ENCODE measurements at regions not wholly inside any gene's neighbourhood (a gene's known extent, or its start where the extent isn't known, plus 50 kb on each side); places are given as distances from the start of the nearest gene placed in this dataset.

DNA sequence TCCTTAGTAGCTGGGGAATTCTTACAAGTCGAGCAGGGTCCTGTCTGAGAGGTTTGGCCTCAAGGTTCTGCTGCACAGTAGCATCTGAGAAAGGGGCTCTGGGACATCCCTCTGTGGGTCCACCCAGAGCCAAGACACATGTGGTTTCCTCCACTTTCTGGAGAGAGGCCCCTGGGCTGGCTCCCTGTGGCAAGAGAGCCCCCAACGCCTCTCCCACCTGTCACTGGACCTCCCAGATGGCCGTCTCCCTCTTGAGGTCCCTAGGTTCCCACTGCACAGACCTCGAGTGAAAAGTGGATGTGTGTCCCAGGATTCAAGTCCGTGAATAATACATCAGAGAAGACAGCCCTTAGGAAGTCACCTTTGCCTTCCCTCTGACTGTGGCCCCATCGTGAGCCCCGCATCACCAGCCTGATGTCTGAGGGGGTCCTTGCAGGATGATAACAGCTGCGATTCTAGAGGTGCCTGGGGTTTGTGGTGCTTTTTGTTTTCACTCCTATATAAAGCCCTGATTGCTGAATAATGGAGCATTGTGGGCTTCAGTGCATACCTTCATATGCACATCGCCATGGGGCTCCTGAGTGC, 319.0 kb downstream of the GLRX3 start:
- H3K9me3 ChIP-seq (ENCODE audit: low read depth, low read length) = no peaks in the 10 kb centered on the region
- H3K27me3 ChIP-seq (ENCODE audit: insufficient read depth, low read length) = no peaks in the 10 kb centered on the region
- H3K4me1 ChIP-seq (ENCODE audit: insufficient read depth, low read length) = no peaks in the 10 kb centered on the region
- H3K4me3 ChIP-seq (ENCODE audit: low read length) = no peak overlapping the region

DNA sequence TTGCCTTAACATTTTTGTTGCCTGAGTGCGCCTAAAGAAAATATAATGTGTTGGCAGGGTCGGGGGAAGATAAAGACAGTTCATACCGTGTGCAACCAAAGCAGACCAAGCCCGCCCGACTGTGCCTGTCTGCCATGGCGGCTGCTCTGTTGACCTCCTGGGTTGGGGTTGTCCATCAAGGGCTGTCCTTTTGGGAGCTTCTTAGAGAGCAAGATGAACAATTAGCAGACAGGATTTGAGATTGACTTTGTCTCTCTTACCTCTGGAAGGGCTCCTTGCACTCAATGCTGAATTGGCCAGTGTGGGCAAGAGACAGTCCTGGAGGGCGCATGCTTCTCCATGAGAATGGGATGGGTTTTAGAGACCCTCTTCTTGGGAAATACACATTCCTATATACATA, 319.6 kb downstream of the GLRX3 start:
- Histone ChIP-seq H3K9me3 (ENCODE audit: low read depth, low read length) (no peaks in the 10 kb centered on the region), H3K27me3 (ENCODE audit: insufficient read depth, low read length) (no peaks in the 10 kb centered on the region), H3K4me3 (ENCODE audit: low read length) (no peak overlapping the region), H3K4me1 (ENCODE audit: insufficient read depth, low read length) (no peaks in the 10 kb centered on the region)

- H3K9me3 ChIP-seq (ENCODE audit: low read depth, low read length) = no peaks in the 10 kb centered on the region
- H3K4me1 ChIP-seq (ENCODE audit: insufficient read depth, low read length) = no peaks in the 10 kb centered on the region
- H3K4me3 ChIP-seq (ENCODE audit: low read length) = no peak overlapping the region
- H3K27me3 ChIP-seq (ENCODE audit: insufficient read depth, low read length) = no peaks in the 10 kb centered on the region
Observed at GRCh38 chr10:130456616-130457015, 320.4 kb downstream of the GLRX3 start.

- no peaks in the 10 kb centered on the region for H3K9me3 ChIP-seq (ENCODE audit: low read depth, low read length)
- H3K27me3 ChIP-seq (ENCODE audit: insufficient read depth, low read length) = no peaks in the 10 kb centered on the region
- no peaks in the 10 kb centered on the region for H3K4me1 ChIP-seq (ENCODE audit: insufficient read depth, low read length)
- no peak overlapping the region for H3K4me3 ChIP-seq (ENCODE audit: low read length)
Observed at GRCh38 chr10:130458509-130458908, 322.3 kb downstream of the GLRX3 start.

GRCh38 chr10:130459011-130459410, 322.8 kb downstream of the GLRX3 start:
- Histone ChIP-seq H3K27me3 (ENCODE audit: insufficient read depth, low read length) (no peaks in the 10 kb centered on the region), H3K9me3 (ENCODE audit: low read depth, low read length) (no peaks in the 10 kb centered on the region), H3K4me1 (ENCODE audit: insufficient read depth, low read length) (no peaks in the 10 kb centered on the region), H3K4me3 (ENCODE audit: low read length) (no peak overlapping the region)

- H3K4me1 ChIP-seq (ENCODE audit: insufficient read depth, low read length) = no peaks in the 10 kb centered on the region
- no peaks in the 10 kb centered on the region for H3K27me3 ChIP-seq (ENCODE audit: insufficient read depth, low read length)
- no peak overlapping the region for H3K4me3 ChIP-seq (ENCODE audit: low read length)
- no peaks in the 10 kb centered on the region for H3K9me3 ChIP-seq (ENCODE audit: low read depth, low read length)
Observed at GRCh38 chr10:130459851-130460490, 323.8 kb downstream of the GLRX3 start.

GRCh38 chr10:130461631-130462030, 325.4 kb downstream of the GLRX3 start:
- no peaks in the 10 kb centered on the region for H3K9me3 ChIP-seq (ENCODE audit: low read depth, low read length)
- no peak overlapping the region for H3K4me3 ChIP-seq (ENCODE audit: low read length)
- H3K27me3 ChIP-seq (ENCODE audit: insufficient read depth, low read length) = no peaks in the 10 kb centered on the region
- no peaks in the 10 kb centered on the region for H3K4me1 ChIP-seq (ENCODE audit: insufficient read depth, low read length)

GRCh38 chr10:130463104-130463875, 327.1 kb downstream of the GLRX3 start:
- Histone ChIP-seq H3K4me1 (ENCODE audit: insufficient read depth, low read length) (no peaks in the 10 kb centered on the region), H3K4me3 (ENCODE audit: low read length) (no peak overlapping the region), H3K9me3 (ENCODE audit: low read depth, low read length) (no peaks in the 10 kb centered on the region), H3K27me3 (ENCODE audit: insufficient read depth, low read length) (no peaks in the 10 kb centered on the region)

DNA sequence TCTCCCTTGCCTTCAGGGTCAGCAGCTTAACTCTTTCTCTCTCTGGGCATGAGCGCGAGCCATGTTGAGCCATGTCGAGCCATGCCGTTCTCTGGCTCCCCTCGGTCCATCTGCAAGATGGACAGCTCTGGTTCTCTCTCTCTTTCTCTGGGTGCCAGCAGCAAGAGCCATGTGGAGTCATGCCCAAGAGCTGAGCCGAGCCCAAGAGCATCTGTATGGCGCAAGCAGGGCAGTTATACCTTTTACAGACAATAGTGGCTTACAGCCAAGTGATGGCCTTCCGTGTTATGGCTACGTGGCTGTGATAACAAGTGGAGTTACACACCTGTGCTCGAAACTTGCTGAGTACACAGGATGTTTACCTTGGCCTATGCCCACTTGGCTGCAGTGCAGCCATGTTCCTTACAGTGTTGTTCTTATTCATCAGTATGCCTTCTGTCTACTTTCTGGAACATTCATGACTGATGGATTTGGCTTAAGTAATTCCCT, 327.7 kb downstream of the GLRX3 start:
- no peaks in the 10 kb centered on the region for H3K4me1 ChIP-seq (ENCODE audit: insufficient read depth, low read length)
- no peaks in the 10 kb centered on the region for H3K9me3 ChIP-seq (ENCODE audit: low read depth, low read length)
- no peak overlapping the region for H3K4me3 ChIP-seq (ENCODE audit: low read length)
- H3K27me3 ChIP-seq (ENCODE audit: insufficient read depth, low read length) = no peaks in the 10 kb centered on the region

GRCh38 chr10:130464426-130464825, 328.2 kb downstream of the GLRX3 start:
- Histone ChIP-seq H3K9me3 (ENCODE audit: low read depth, low read length) (no peaks in the 10 kb centered on the region), H3K27me3 (ENCODE audit: insufficient read depth, low read length) (no peaks in the 10 kb centered on the region), H3K4me1 (ENCODE audit: insufficient read depth, low read length) (no peaks in the 10 kb centered on the region), H3K4me3 (ENCODE audit: low read length) (no peak overlapping the region)

DNA sequence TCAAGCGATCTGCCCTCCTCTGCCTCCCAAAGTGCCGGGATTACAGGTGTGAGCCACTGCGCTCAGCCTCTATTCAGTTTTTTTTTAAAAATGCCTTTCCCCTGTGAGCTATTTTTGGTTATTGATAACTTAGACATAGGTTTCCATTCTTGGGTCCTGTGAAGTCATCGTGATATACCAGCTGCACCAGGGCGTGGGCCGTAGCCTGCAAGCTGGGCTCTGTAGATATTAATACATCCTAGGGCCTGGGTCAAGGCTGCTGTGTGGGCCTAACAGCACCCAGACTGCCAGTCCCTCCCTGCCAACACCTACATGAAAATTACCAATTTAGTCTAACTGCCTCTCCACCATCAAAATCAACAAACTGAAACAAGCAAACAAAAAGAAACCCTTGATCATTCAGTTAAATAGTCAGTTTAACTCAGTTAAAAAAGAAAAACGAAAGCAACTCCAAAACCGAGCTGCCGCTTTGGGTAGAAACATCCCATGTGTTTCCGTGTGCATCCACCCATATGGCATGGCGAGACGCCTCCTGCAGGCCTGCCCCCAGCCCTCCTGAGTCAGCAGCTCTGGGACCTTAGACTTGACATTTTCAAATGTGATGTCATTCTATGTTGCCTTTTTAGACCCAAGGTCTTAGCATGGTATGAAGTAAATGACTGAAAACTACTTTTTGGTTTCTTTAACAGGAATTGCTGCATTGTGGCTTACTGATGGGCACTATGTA, 330.2 kb downstream of the GLRX3 start:
- Histone ChIP-seq H3K9me3 (ENCODE audit: low read depth, low read length) (no peaks in the 10 kb centered on the region), H3K27me3 (ENCODE audit: insufficient read depth, low read length) (no peaks in the 10 kb centered on the region), H3K4me3 (ENCODE audit: low read length) (no peak overlapping the region), H3K4me1 (ENCODE audit: insufficient read depth, low read length) (no peaks in the 10 kb centered on the region)

DNA sequence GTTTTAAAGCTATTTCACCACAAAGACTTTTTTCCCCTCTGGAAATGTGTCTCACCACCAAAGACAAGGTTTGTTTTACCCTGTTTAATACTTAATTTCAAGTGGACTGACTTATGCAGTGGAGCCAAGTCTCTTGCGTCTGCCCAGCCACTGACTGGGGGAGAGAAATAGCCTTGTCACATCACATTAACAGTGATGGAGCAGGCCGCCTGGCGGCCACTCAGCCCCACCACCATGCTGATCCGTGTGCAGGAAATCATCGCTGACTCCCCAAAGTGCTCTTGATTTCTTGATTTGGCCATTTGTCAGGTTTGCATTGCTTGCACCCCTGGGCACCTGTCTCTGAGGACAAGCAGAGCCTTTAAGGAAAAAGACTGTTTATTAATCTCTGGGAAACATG, 334.1 kb downstream of the GLRX3 start:
- no peaks in the 10 kb centered on the region for H3K9me3 ChIP-seq (ENCODE audit: low read depth, low read length)
- no peak overlapping the region for H3K4me3 ChIP-seq (ENCODE audit: low read length)
- no peaks in the 10 kb centered on the region for H3K27me3 ChIP-seq (ENCODE audit: insufficient read depth, low read length)
- H3K4me1 ChIP-seq (ENCODE audit: insufficient read depth, low read length) = no peaks in the 10 kb centered on the region

- H3K4me1 ChIP-seq (ENCODE audit: insufficient read depth, low read length) = no peaks in the 10 kb centered on the region
- no peaks in the 10 kb centered on the region for H3K9me3 ChIP-seq (ENCODE audit: low read depth, low read length)
- H3K4me3 ChIP-seq (ENCODE audit: low read length) = no peak overlapping the region
- no peaks in the 10 kb centered on the region for H3K27me3 ChIP-seq (ENCODE audit: insufficient read depth, low read length)
Observed at GRCh38 chr10:130470973-130471372, 334.8 kb downstream of the GLRX3 start.

DNA sequence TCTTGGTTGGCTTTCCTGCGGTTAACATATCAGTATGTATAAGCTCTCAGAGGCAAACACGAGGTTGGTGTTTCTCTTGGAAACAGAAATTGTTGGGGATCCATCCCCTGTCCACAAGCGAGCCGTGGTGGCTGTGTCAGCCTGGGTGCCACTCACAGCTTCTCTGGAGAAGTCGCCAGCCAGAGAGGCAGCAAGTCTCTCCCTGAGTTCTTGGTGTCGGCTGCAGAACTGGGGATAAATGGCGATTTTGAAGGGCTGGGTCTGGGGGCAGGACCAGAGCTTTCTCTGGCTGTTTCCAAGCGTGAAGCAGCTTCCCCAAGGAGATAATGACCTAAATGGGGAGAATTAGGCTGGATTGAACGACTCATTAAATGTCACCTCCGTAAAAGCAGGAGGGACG, 335.3 kb downstream of the GLRX3 start:
- Histone ChIP-seq H3K4me3 (ENCODE audit: low read length) (no peak overlapping the region), H3K9me3 (ENCODE audit: low read depth, low read length) (no peaks in the 10 kb centered on the region), H3K27me3 (ENCODE audit: insufficient read depth, low read length) (no peaks in the 10 kb centered on the region), H3K4me1 (ENCODE audit: insufficient read depth, low read length) (no peaks in the 10 kb centered on the region)

GRCh38 chr10:130472236-130472635, 336.0 kb downstream of the GLRX3 start:
- Histone ChIP-seq H3K27me3 (ENCODE audit: insufficient read depth, low read length) (no peaks in the 10 kb centered on the region), H3K4me1 (ENCODE audit: insufficient read depth, low read length) (no peaks in the 10 kb centered on the region), H3K4me3 (ENCODE audit: low read length) (no peak overlapping the region), H3K9me3 (ENCODE audit: low read depth, low read length) (no peaks in the 10 kb centered on the region)

All from mononuclear cell (primary cell).